Calu3 (cell line): ENCODE measurements at regions not wholly inside any gene's neighbourhood (a gene's known extent, or its start where the extent isn't known, plus 50 kb on each side); places are given as distances from the start of the nearest gene placed in this dataset.

ENCODE experiments used
- BruUV-seq: library from RNA; stranded (reverse); fragments of 400-500 nt; replicated peaks from 2 replicates; lab custom pipeline; 2021; lab: Mats Ljungman, UMichigan
- CTCF ChIA-PET: fragments of 300-600 bp; sonication (Branson Sonifier 250); formaldehyde crosslinking; loops from one replicate; lab custom pipeline; 2022; ENCODE audit warnings: antibody characterized with exemption; lab: Charles Lee
- DNase-seq: peaks from one replicate; pipeline ENCODE4 v3.0.0; 2022
- H3K27ac Mint-ChIP-seq: one replicate; pipeline ENCODE4 v1.8.0; 2022; ENCODE audit warnings: mixed read lengths; ENCODE audit not compliant: unreplicated experiment
- H3K27me3 Mint-ChIP-seq: one replicate; pipeline ENCODE4 v1.8.0; 2022; ENCODE audit warnings: mixed read lengths; ENCODE audit not compliant: unreplicated experiment
- H3K36me3 Mint-ChIP-seq: one replicate; pipeline ENCODE4 v1.8.0; 2022; ENCODE audit warnings: mild to moderate bottlenecking, moderate library complexity, mixed read lengths; ENCODE audit not compliant: insufficient read depth, unreplicated experiment
- H3K4me1 Mint-ChIP-seq: one replicate; pipeline ENCODE4 v1.8.0; 2022; ENCODE audit warnings: mild to moderate bottlenecking, low read depth, mixed read lengths; ENCODE audit not compliant: unreplicated experiment
- H3K4me3 Mint-ChIP-seq: one replicate; pipeline ENCODE4 v1.8.0; 2022; ENCODE audit warnings: mild to moderate bottlenecking, low read depth, moderate library complexity, mixed read lengths; ENCODE audit not compliant: unreplicated experiment
- H3K9me3 Mint-ChIP-seq: one replicate; pipeline ENCODE4 v1.8.0; 2022; ENCODE audit warnings: low read depth, mixed read lengths; ENCODE audit not compliant: unreplicated experiment
- intact Hi-C: fragments of 100-400 bp; cut with micrococcal nuclease; formaldehyde crosslinking; loops from one replicate; pipeline ENCODE4 v1.10.0; 2022; ENCODE audit not compliant: unreplicated experiment
- TF ChIP-seq, protein P1 (sequence below): fragments of 200-600 bp; IDR thresholded peaks from one replicate; pipeline ENCODE4 v1.8.0; 2022; ENCODE audit warnings: antibody characterized with exemption; ENCODE audit not compliant: unreplicated experiment

DNA sequence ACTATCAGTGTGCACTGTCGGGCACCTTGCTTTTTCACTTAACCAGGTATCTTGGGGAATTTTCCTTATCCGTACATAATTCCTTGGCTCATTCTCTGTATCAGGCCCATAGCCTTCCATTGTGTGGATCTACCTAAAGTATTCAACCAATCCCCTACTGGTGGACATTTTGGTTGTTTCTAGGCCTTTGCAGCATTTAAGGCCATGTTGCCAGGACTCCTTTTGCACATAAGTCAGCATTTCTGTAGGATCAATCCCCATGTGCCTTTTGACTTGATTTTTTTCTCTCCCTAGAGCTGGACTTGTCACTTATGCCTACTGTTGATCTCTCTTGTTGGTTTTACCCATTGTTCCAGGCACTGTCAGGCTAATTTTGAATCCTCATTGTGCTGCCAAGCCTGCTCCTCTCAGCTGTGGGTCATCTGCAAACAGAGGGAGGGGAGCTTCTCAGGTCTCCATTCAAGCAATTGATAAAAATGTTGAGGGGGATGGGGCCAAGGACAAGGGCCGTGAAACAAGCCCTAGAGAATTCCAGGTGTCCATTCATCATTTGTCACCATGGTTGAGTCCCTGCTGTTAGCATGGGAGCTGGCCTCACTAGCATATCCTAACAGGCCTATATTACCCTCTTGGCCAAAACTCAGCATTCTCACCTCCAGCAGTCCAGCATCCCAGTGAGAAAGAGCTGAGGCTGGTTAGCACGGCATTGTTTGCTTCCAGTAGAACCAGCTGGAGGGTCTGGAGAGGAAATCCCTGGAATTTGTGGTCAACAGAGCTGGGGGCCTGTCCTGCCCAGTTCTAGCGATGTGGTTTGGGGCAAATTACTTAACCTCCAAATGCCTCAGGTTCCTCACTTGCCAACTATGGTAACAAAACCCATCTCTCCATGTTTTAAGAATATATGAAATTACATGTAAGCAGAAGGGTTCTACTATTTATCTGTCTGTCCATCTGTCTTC, 178.4 kb downstream of the MRPL14 start:
- no peaks in the 10 kb centered on the region for H3K36me3 Mint-ChIP-seq
- intact Hi-C loops: no loop called here
- CTCF ChIA-PET: interaction anchor here (1.1 to 1.8 kb wide), 3 partner anchors 22 to 179 kb away, joined by 3 to 6 read pairs (median 4); no protein-coding TSS in a partner anchor
- no TSS peak for BruUV-seq
- TF ChIP-seq, protein P1, sequence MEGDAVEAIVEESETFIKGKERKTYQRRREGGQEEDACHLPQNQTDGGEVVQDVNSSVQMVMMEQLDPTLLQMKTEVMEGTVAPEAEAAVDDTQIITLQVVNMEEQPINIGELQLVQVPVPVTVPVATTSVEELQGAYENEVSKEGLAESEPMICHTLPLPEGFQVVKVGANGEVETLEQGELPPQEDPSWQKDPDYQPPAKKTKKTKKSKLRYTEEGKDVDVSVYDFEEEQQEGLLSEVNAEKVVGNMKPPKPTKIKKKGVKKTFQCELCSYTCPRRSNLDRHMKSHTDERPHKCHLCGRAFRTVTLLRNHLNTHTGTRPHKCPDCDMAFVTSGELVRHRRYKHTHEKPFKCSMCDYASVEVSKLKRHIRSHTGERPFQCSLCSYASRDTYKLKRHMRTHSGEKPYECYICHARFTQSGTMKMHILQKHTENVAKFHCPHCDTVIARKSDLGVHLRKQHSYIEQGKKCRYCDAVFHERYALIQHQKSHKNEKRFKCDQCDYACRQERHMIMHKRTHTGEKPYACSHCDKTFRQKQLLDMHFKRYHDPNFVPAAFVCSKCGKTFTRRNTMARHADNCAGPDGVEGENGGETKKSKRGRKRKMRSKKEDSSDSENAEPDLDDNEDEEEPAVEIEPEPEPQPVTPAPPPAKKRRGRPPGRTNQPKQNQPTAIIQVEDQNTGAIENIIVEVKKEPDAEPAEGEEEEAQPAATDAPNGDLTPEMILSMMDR: no peak
- no peak overlapping the region for H3K27ac Mint-ChIP-seq
- DNase-seq: no peak
- H3K9me3 Mint-ChIP-seq: peaks cover 13% of the 10 kb centered on the region
- H3K4me1 Mint-ChIP-seq: peaks cover 45% of the 10 kb centered on the region
- no peak overlapping the region for H3K4me3 Mint-ChIP-seq
- H3K27me3 Mint-ChIP-seq: no peaks in the 10 kb centered on the region

DNA sequence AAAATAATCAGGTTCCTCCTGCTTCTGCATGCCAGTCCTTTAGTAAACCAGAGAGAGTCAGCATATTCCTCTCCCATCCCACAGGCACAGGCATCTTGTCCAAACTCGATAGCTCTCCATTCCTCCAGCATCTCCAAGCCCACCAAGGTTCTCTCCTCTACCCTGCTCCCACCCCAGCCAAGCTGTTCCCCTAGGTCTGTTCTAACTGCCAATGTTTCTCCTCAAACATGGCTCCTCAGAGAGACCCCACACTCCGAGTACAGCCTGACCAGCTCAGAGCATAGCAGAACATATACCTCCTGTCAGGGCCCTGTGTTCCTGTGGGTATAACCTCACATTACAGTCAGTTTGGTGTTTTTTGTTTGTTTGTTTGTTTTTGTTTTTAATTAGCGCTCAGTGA, 177.8 kb downstream of the VEGFA start:
- Mint-ChIP-seq H3K27me3 (no peaks in the 10 kb centered on the region), H3K27ac (no peak overlapping the region), H3K9me3 (peaks cover 12% of the 10 kb centered on the region), H3K4me3 (no peak overlapping the region), H3K4me1 (peaks cover 50% of the 10 kb centered on the region), H3K36me3 (no peaks in the 10 kb centered on the region)
- intact Hi-C loops: no loop called here
- CTCF ChIA-PET: interaction anchor here (0.6 kb wide), 1 partner anchor 8 kb away, joined by 3 read pairs; no protein-coding TSS in a partner anchor
- DNase-seq: no peak
- BruUV-seq: no TSS peak
- TF ChIP-seq, protein P1: no peak

DNA sequence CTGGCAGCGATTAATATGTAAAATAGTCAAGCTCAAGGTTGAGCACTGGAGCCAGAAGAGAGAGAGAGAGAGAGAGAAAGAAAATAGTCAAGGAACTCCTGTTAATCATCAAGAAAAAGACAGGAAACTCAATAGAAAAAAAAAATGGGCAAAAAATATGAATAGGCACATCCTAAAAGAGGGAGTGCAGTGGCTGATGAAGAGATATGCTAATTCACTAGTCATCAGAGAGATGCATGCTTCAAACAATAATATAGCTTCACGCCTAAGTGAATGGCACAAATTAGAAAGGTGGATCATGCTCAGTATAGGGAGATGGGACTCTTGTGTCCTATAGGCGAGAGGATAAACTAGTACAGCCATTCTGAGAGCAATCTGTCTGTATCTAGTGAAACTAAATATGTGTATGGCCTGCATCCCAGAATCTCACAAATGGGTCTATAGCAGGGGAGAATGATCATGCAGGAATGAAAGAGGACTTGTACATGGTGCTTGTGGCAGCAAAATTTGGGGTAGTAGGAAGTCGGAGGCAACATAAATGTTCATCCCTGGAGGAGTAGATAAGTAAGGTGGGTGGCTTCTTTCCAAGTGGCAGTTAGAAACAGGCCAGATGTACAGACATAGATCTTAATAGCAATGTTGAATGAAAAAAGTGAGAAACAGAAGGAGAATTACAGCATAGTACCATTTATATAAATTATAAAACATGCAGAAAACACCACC, 176.8 kb downstream of the VEGFA start:
- peaks cover 10% of the 10 kb centered on the region for H3K9me3 Mint-ChIP-seq

DNA sequence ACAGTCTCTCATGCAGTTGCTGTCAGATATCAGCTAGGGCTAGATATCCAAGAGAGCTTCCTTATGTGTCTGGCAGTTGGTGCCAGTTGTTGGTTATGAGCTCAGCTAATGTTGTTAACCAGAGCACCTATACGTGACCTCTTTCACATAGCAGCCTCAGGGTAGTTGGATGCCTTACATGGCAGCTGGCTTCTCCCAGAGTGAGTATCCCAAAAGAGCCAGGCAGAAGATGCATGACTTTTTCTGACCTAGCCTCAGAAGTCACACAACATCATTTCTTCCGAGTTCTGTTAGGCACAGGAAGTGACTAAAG, 175.7 kb downstream of the VEGFA start:
- no peak overlapping the region for H3K27ac Mint-ChIP-seq
- no peak overlapping the region for H3K4me3 Mint-ChIP-seq
- peaks cover 36% of the 10 kb centered on the region for H3K4me1 Mint-ChIP-seq
- no TSS peak for BruUV-seq
- TF ChIP-seq, protein P1: no peak
- DNase-seq: no peak
- H3K9me3 Mint-ChIP-seq: peaks cover 10% of the 10 kb centered on the region
- intact Hi-C loops: no loop called here
- no peaks in the 10 kb centered on the region for H3K36me3 Mint-ChIP-seq
- no peaks in the 10 kb centered on the region for H3K27me3 Mint-ChIP-seq
- CTCF ChIA-PET: no interaction called here

More for the DNA sequence above, 176.8 kb downstream of the VEGFA start:
- no peaks in the 10 kb centered on the region for H3K36me3 Mint-ChIP-seq
- TF ChIP-seq, protein P1: no peak
- H3K27me3 Mint-ChIP-seq: no peaks in the 10 kb centered on the region
- intact Hi-C loops: no loop called here
- H3K27ac Mint-ChIP-seq: no peak overlapping the region
- no TSS peak for BruUV-seq
- H3K4me3 Mint-ChIP-seq: no peak overlapping the region
- H3K4me1 Mint-ChIP-seq: peaks cover 47% of the 10 kb centered on the region
- DNase-seq: no peak
- CTCF ChIA-PET: no interaction called here
